ENCODE measurements at regions not wholly inside any gene's neighbourhood (a gene's known extent, or its start where the extent isn't known, plus 50 kb on each side); places are given as distances from the start of the nearest gene placed in this dataset.

DNA sequence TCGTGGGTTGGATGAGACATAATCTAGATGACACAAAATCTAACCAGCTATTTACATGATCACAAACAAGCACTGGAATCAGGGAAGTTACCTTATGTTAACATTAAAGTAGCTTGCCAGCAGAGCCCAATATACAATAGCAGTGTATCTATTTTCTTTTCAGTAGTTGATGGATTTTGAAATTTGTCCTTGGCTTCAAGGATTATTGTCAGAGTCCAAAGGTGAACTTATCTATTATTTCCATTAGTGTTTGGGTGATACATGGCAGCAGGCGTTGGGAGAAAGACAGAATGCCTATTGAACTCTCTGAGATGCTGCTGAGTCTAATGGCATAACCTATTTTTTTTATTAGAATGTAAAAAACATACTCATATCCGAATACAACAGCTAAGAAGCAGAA lies 223.2 kb upstream of the ACTBL2 start:
- Histone ChIP-seq H3K4me1 (ENCODE audit: control insufficient read depth, extremely low read depth, insufficient read depth, low read length) (peaks cover 8% of the 10 kb centered on the region), H3K4me3 (ENCODE audit: control insufficient read depth in 2 of 3, extremely low read depth in 1 of 3, insufficient read depth in 2 of 3, low read depth in 1 of 3, low read length in 3 of 3) (no peak overlapping the region), H4K20me1 (ENCODE audit: control insufficient read depth, extremely low read depth, insufficient read depth, low read length) (no peaks in the 10 kb centered on the region), H3K36me3 (ENCODE audit: control insufficient read depth in 2 of 2, extremely low read depth in 1 of 2, insufficient read depth in 2 of 2, low read length in 2 of 2) (no peaks in the 10 kb centered on the region), H2AFZ (ENCODE audit: control insufficient read depth, low read length) (no peak overlapping the region), H3K9me1 (ENCODE audit: control insufficient read depth, extremely low read depth, insufficient read depth, low read length) (no peaks in the 10 kb centered on the region), H3K4me2 (ENCODE audit: control insufficient read depth, extremely low read depth, insufficient read depth, low read depth, low read length) (no peak overlapping the region), H3K9ac (ENCODE audit: control insufficient read depth, extremely low read depth, insufficient read depth, low read length) (no peak overlapping the region), H3K27ac (ENCODE audit: control insufficient read depth, insufficient read depth, low read length) (no peak overlapping the region), H3K27me3 (ENCODE audit: control insufficient read depth, extremely low read depth, insufficient read depth, low read length) (no peaks in the 10 kb centered on the region), H3K79me2 (ENCODE audit: control insufficient read depth, insufficient read depth, low read length) (no peaks in the 10 kb centered on the region), H3K9me3 (ENCODE audit: control insufficient read depth, low read depth, low read length) (no peaks in the 10 kb centered on the region)
- dilution Hi-C loops (cut with MboI; ENCODE audit: extremely low pct_ligation_motif_present, low sequenced_read_pairs), result no loop called here
- no peak for TF ChIP-seq EZH2 (IDR thresholded peaks at IDR 0.05; ENCODE audit: low read length)
- TF ChIP-seq, protein P1, sequence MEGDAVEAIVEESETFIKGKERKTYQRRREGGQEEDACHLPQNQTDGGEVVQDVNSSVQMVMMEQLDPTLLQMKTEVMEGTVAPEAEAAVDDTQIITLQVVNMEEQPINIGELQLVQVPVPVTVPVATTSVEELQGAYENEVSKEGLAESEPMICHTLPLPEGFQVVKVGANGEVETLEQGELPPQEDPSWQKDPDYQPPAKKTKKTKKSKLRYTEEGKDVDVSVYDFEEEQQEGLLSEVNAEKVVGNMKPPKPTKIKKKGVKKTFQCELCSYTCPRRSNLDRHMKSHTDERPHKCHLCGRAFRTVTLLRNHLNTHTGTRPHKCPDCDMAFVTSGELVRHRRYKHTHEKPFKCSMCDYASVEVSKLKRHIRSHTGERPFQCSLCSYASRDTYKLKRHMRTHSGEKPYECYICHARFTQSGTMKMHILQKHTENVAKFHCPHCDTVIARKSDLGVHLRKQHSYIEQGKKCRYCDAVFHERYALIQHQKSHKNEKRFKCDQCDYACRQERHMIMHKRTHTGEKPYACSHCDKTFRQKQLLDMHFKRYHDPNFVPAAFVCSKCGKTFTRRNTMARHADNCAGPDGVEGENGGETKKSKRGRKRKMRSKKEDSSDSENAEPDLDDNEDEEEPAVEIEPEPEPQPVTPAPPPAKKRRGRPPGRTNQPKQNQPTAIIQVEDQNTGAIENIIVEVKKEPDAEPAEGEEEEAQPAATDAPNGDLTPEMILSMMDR (optimal IDR thresholded peaks at IDR 0.05 in 1 of 3, IDR thresholded peaks at IDR 0.05 in 1 of 3, conservative IDR thresholded peaks at IDR 0.05 in 1 of 3; ENCODE audit: extremely low read depth in 1 of 3, insufficient read depth in 2 of 3, low read length in 3 of 3), result no peak
- no peak for FAIRE-seq
- no peak for DNase-seq (ENCODE audit: low read depth, low spot score)

DNA sequence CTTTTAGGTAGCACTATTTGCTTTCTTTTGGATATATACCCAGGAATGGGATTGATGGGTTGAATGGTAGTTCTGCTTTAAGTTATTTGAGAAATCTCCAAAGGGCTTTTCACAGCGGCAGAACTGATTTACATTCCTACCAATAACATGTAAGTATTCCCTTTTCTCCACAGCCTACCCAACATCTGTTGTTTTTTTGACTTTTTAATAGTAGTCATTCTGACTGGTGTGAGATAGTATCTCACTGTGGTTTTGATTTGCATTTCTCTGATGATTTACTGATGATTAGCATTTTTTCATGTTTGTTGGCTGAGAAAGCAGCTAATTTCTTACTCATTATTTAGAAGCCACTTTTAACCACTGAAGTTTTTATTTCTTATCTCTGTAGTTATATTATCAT lies 221.1 kb upstream of the ACTBL2 start:
- no peak for DNase-seq (ENCODE audit: low read depth, low spot score)

More for the DNA sequence above, 221.1 kb upstream of the ACTBL2 start:
- Histone ChIP-seq H3K36me3 (ENCODE audit: control insufficient read depth in 2 of 2, extremely low read depth in 1 of 2, insufficient read depth in 2 of 2, low read length in 2 of 2) (no peaks in the 10 kb centered on the region), H3K9me3 (ENCODE audit: control insufficient read depth, low read depth, low read length) (no peaks in the 10 kb centered on the region), H3K4me1 (ENCODE audit: control insufficient read depth, extremely low read depth, insufficient read depth, low read length) (peaks cover 18% of the 10 kb centered on the region), H3K27me3 (ENCODE audit: control insufficient read depth, extremely low read depth, insufficient read depth, low read length) (no peaks in the 10 kb centered on the region), H4K20me1 (ENCODE audit: control insufficient read depth, extremely low read depth, insufficient read depth, low read length) (no peaks in the 10 kb centered on the region), H3K4me2 (ENCODE audit: control insufficient read depth, extremely low read depth, insufficient read depth, low read depth, low read length) (no peak overlapping the region), H3K79me2 (ENCODE audit: control insufficient read depth, insufficient read depth, low read length) (no peaks in the 10 kb centered on the region), H3K9ac (ENCODE audit: control insufficient read depth, extremely low read depth, insufficient read depth, low read length) (no peak overlapping the region), H2AFZ (ENCODE audit: control insufficient read depth, low read length) (no peak overlapping the region), H3K4me3 (ENCODE audit: control insufficient read depth in 2 of 3, extremely low read depth in 1 of 3, insufficient read depth in 2 of 3, low read depth in 1 of 3, low read length in 3 of 3) (no peak overlapping the region), H3K9me1 (ENCODE audit: control insufficient read depth, extremely low read depth, insufficient read depth, low read length) (no peaks in the 10 kb centered on the region), H3K27ac (ENCODE audit: control insufficient read depth, insufficient read depth, low read length) (no peak overlapping the region)
- TF ChIP-seq EZH2 (IDR thresholded peaks at IDR 0.05; ENCODE audit: low read length), result no peak
- TF ChIP-seq, protein P1 (optimal IDR thresholded peaks at IDR 0.05 in 1 of 3, IDR thresholded peaks at IDR 0.05 in 1 of 3, conservative IDR thresholded peaks at IDR 0.05 in 1 of 3; ENCODE audit: extremely low read depth in 1 of 3, insufficient read depth in 2 of 3, low read length in 3 of 3), result no peak
- peak; percentile 39 for FAIRE-seq
- dilution Hi-C loops (cut with MboI; ENCODE audit: extremely low pct_ligation_motif_present, low sequenced_read_pairs), result no loop called here
